Coronary artery (tissue), 2 donors: ENCODE measurements at regions not wholly inside any gene's neighbourhood (a gene's known extent, or its start where the extent isn't known, plus 50 kb on each side); places are given as distances from the start of the nearest gene placed in this dataset.

Source experiments
- DNase-seq: peaks from one replicate; pipeline ENCODE4 v3.0.0-alpha.2; 2017; ENCODE audit warnings: low spot score
- H3K27ac ChIP-seq, 2 donors: fragments of 200-600 bp; sonication (generic); one replicate each; pipeline ENCODE4 v1.5.1; 2016 to 2019
- H3K4me3 ChIP-seq: fragments of 200-600 bp; sonication (generic); 2 replicates; pipeline ENCODE4 v1.5.1; 2016; ENCODE audit warnings: mild to moderate bottlenecking, moderate library complexity
- TF ChIP-seq, protein P1 (sequence below): fragments of 200-600 bp; sonication (generic); IDR thresholded peaks from one replicate; pipeline ENCODE4 v1.5.1; 2019; ENCODE audit warnings: antibody characterized with exemption

DNA sequence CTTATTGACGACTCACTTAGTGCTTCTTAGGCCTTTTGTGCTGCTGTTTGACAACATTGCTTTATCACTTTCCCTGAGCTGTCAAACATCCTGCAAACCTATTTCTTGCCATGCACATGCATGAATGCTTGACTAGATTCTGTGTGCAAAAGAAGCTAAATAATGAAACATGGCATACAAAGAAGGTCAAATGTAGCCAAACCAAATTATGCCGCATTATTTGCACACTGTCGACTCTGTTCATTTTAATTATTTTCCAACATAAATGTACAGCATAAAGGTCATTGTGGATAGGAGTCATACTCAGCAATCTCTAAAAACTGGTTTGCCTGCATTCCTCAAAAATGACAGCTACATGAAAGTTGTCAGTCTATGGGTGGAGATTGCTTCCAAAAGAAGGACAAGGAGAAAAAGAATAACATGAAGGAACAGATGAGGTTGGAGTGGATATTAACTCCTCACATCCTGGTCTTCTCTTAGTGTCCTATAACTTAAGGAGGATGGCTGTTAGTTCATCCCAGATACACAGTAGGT lies 123.1 kb upstream of the STXBP5 start:
- DNase-seq, result no peak
- Histone ChIP-seq H3K27ac (no peak overlapping the region), H3K4me3 (no peak overlapping the region)
- TF ChIP-seq, protein P1, sequence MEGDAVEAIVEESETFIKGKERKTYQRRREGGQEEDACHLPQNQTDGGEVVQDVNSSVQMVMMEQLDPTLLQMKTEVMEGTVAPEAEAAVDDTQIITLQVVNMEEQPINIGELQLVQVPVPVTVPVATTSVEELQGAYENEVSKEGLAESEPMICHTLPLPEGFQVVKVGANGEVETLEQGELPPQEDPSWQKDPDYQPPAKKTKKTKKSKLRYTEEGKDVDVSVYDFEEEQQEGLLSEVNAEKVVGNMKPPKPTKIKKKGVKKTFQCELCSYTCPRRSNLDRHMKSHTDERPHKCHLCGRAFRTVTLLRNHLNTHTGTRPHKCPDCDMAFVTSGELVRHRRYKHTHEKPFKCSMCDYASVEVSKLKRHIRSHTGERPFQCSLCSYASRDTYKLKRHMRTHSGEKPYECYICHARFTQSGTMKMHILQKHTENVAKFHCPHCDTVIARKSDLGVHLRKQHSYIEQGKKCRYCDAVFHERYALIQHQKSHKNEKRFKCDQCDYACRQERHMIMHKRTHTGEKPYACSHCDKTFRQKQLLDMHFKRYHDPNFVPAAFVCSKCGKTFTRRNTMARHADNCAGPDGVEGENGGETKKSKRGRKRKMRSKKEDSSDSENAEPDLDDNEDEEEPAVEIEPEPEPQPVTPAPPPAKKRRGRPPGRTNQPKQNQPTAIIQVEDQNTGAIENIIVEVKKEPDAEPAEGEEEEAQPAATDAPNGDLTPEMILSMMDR, result no peak

- DNase-seq, result no peak
- Histone ChIP-seq H3K4me3 (no peak overlapping the region), H3K27ac (no peak overlapping the region)
- TF ChIP-seq, protein P1, result no peak
Observed at GRCh38 chr6:147087641-147088040, 116.6 kb upstream of the STXBP5 start.

- H3K27ac ChIP-seq, result no peak overlapping the region
- DNase-seq, result no peak
- TF ChIP-seq, protein P1, result no peak
- peak overlapping the region; percentile 14 for H3K4me3 ChIP-seq
Observed at GRCh38 chr6:147088861-147089260, 115.4 kb upstream of the STXBP5 start.

GRCh38 chr6:147095316-147095715 lies 108.9 kb upstream of the STXBP5 start:
- no peak for DNase-seq
- Histone ChIP-seq H3K4me3 (no peak overlapping the region), H3K27ac (no peak overlapping the region)
- TF ChIP-seq, protein P1, result no peak

- Histone ChIP-seq H3K4me3 (no peak overlapping the region), H3K27ac (no peak overlapping the region)
- DNase-seq, result no peak
- TF ChIP-seq, protein P1, result no peak
Observed at GRCh38 chr6:147099974-147100373, 104.2 kb upstream of the STXBP5 start.

DNA sequence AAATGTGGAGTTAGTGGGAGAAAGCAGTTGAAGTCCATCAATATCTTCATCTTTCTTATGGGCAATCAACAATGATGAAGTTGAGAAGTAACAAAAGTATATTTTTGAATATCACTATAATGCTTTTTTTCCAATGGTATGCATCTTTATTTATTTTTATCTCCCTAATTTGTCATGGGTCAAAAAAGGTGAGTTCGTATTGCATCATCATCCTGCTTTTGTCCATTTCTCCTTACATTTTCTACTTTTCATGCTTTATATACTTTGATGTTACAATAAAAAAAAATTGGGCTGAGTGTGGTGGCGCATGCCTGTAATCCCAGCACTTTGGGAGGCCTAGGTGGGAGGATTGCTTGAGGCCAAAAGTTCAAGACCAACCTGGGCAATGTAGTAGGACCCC lies 101.2 kb upstream of the STXBP5 start:
- TF ChIP-seq, protein P1, result no peak
- DNase-seq, result no peak
- H3K27ac ChIP-seq, result no peak overlapping the region
- H3K4me3 ChIP-seq, result no peak overlapping the region

GRCh38 chr6:147103694-147104093 lies 100.5 kb upstream of the STXBP5 start:
- no peak for DNase-seq
- TF ChIP-seq, protein P1, result no peak

More at GRCh38 chr6:147103694-147104093, 100.5 kb upstream of the STXBP5 start:
- Histone ChIP-seq H3K27ac (no peak overlapping the region), H3K4me3 (no peak overlapping the region)
